HG02610 (cell line): ENCODE measurements at regions not wholly inside any gene's neighbourhood (a gene's known extent, or its start where the extent isn't known, plus 50 kb on each side); places are given as distances from the start of the nearest gene placed in this dataset.
"Not testable (repeated sequence)": the region's sequence is repeated elsewhere in the genome, so short reads cannot be mapped to it uniquely, and the experiment has no call there.

Experiments
- ATAC-seq: cut with Tn5 transposase; IDR thresholded peaks from one replicate; pipeline ENCODE4 v1.9.1; 2021; ENCODE audit warnings: mild to moderate bottlenecking, moderate library complexity; ENCODE audit not compliant: unreplicated experiment

- no peak for ATAC-seq
These were observed 71.4 kb downstream of the TLR4 start for GRCh38 chr9:117775591-117775990.

DNA sequence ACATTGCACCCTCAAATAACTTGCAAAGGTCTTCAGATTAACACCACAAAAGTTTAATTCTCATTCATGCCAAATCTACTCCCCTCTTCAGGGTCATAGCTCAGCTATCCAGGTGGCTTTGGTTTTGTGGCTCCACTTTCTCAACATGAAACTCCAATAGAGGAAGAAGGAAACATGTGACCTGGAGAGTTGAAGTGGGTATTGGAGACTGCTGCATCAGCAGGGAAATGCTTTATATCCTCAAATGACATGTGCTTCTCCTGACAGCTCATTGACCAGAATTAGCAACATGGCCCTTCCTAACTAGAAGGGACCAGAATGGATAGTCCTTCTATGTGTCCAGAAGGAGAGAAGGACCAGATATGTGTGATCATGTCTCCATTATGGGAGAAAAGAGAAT is 73.6 kb downstream of the TLR4 start:
- no peak for ATAC-seq

- ATAC-seq = no peak
These were observed 75.6 kb downstream of the TLR4 start for GRCh38 chr9:117779760-117780159.

GRCh38 chr9:117782931-117783788 is 79.0 kb downstream of the TLR4 start:
- peak; percentile 89 for ATAC-seq

DNA sequence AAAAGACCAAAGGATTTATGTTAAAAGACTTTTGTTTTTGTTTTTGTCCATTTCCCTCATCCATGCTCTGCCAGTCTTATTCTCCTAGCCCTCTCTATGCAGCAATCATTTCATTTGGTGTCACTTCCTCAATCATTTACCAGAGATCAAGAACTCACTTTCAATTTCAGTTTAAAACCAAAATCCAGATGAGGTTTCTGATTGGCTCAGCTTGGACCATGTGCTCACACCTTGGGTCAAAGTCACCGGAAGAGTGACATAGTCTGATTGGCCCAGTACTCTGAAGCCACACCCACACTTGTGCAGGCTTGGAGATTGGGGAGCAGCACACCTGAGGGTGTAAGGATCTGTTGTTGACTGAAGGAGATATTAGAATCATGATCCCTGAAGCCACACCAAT is 79.6 kb downstream of the TLR4 start:
- peak; percentile 72 for ATAC-seq

DNA sequence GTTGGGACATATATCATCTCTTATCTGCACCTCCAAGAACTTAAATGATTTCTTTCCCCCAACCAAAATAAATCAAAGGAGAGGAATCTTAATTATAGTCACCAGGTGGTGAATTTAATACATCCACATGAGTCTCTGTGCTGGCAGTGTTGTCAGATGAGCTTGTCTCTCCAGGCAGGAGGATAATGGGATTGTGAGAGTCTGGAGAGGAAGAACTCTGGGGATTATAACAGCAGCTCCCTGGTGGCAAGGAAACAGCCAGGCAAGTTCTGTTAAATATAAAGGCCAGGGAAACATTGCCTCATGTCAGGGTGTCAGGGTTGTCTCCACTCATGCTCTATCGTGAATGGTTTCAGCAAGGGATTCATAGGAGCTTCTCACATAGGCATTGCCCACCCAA is 80.8 kb downstream of the TLR4 start:
- ATAC-seq = no peak

GRCh38 chr9:117787746-117788145 is 83.5 kb downstream of the TLR4 start:
- no peak for ATAC-seq

DNA sequence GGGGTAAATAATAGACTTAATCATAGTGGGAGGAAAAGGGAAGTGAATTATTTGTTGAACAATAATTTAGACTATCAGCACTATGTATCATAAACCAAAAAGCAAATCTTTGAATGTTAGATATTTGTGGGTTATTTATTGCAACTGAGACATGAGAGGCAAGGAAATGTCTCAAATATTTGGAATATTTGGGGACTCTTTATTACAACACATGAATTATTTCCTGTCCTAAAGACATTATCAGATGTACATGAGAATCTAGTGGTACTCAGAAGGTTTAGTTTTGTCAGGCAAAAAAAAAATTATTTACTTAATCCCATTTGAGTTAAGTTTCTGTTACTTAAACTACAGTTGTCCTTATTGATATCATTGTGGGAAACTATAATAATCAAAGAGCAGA is 91.1 kb downstream of the TLR4 start:
- no peak for ATAC-seq

DNA sequence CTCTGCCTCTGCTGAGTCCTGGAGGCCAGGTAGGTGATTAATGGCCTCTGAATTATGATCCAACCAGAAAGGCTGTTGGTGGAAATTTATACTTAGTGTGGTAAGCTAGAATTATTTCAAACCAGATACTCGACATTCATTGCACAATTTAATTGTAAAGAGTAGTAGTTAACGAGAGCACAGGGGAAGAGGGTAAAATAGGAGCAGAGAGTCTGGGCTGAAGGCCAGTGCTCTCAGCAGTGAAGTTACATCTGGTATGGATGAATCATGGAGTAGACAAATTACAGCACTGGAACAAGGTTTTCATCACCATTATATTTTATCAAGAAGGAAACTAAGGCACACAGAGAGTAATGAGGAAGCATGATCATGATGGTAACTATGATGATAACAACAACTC is 92.5 kb downstream of the TLR4 start:
- ATAC-seq = no peak

DNA sequence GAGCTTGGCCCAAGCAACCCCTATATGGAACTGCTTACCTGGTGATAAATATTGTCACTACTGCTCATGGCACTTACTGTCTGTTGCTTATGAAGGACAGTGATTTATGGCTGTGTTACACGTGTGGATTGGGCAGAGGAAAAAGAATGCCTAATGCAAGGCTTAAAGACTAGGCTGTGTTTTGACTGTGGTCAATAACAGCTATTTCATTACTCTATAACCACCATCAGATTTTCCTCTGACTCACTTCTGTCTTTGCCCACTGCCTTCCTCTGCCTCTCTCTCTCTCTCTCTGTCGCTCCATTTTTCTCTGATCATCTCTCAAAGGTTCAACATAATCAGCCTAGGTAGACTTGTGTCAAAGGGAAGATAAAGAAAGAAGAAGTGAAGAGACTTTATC is 96.2 kb downstream of the TLR4 start:
- no peak for ATAC-seq

GRCh38 chr9:117809751-117810150 is 105.5 kb downstream of the TLR4 start:
- ATAC-seq = no peak

DNA sequence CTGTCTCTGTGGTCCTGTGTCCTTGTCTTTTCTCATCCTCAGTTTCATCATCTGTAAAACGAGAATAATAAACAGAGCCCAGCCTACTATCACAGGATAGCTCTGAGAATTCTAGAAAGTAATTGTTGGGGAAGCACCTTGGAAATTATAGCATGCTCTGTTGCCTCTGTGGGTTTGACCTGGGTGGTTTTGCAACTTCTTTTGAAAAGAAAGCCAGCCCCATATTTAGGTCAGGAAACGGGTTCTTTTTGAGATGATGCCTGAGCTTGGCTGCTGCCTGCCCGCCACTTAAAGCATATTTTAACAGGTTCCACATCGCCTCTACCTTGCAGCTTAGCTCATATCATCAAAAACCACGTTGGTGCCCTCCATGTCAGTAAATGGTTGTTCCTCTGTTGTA is 111.1 kb downstream of the TLR4 start:
- peak; percentile 70 for ATAC-seq

GRCh38 chr9:117815948-117816347 is 111.7 kb downstream of the TLR4 start:
- ATAC-seq = no peak

DNA sequence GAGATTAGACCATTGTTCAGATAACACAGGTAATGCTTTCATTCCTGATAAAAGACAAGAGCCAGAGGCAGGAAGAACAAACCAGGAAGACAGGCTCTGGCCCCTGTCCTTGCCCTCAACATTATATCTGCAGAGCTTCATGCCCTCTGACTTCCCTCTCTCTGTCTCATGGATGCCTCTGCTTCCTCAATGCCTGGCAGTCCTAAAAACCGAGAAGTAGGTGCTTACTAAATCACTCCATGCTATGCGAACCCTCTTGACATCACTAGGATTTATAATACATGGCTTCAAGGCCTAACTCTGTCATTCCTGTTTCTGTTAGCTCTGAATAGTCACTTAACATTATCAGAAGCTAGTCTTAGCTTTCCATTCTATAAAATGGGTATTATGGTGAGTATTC is 117.8 kb downstream of the TLR4 start:
- ATAC-seq = no peak

- ATAC-seq = no peak
These were observed 119.4 kb downstream of the TLR4 start for GRCh38 chr9:117823576-117823975.

- peak; percentile 94 for ATAC-seq
These were observed 121.6 kb downstream of the TLR4 start for GRCh38 chr9:117825609-117826347.

GRCh38 chr9:117826837-117827236 is 122.6 kb downstream of the TLR4 start:
- no peak for ATAC-seq

- ATAC-seq = no peak
These were observed 123.3 kb downstream of the TLR4 start for GRCh38 chr9:117827456-117827855.

GRCh38 chr9:117828466-117828865 is 124.3 kb downstream of the TLR4 start:
- ATAC-seq = no peak

GRCh38 chr9:117835798-117836197 is 131.6 kb downstream of the TLR4 start:
- peak; percentile 89 for ATAC-seq

- no peak for ATAC-seq
These were observed 135.7 kb downstream of the TLR4 start for GRCh38 chr9:117839862-117840261.

DNA sequence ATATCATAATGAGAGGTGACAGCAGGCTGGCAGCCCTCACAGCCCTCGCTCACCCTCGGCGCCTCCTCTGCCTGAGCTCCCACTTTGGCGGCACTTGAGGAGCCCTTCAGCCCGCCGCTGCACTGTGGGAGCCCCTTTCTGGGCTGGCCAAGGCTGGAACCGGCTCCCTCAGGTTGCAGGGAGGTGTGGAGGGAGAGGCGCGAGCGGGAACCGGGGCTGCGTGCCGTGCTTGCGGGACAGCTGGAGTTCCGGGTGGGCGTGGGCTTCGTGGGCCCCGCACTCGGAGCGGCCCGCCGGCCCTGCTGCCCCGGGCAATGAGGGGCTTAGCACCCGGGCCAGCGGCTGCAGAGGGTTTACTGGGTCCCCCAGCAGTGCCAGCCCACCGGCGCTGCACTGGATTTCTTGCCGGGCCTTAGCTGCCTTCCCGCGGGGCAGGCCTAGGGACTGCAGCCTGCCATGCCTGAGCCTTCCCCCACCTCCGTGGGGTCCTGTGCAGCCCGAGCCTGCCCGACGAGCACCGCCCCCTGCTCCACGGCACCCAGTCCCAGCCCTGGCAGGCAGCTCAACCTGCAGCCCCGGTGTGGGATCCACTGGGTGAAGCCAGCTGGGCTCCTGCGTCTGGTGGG is 147.7 kb downstream of the TLR4 start:
- not testable (repeated sequence) for ATAC-seq
